SK-N-SH treated with all-trans-retinoic acid at 6 μM for 48 hours (cell line): ENCODE measurements at regions not wholly inside any gene's neighbourhood (a gene's known extent, or its start where the extent isn't known, plus 50 kb on each side); places are given as distances from the start of the nearest gene placed in this dataset.

Experiments used
- ATAC-seq: fragments of 200-7000 bp; cut with Tn5 transposase; 3 replicates; pipeline ENCODE4 v1.9.1; 2020; ENCODE audit warnings: mild to moderate bottlenecking, moderate library complexity
- BACH2 ChIP-seq: fragments of 250-450 bp; sonication (Bioruptor Pico); IDR thresholded peaks from 2 replicates; pipeline ENCODE4 v1.9.0; 2021; ENCODE audit warnings: mild to moderate bottlenecking, borderline replicate concordance
- CSDC2 ChIP-seq: fragments of 250-450 bp; sonication (Bioruptor Pico); IDR thresholded peaks from 2 replicates; pipeline ENCODE4 v1.5.0; 2020; ENCODE audit warnings: mild to moderate bottlenecking, moderate library complexity
- ESRRG ChIP-seq: fragments of 250-450 bp; sonication (Bioruptor Pico); IDR thresholded peaks from 2 replicates; pipeline ENCODE4 v1.6.1; 2021; ENCODE audit warnings: mild to moderate bottlenecking
- GLIS3 ChIP-seq: fragments of 250-450 bp; sonication (Bioruptor Pico); IDR thresholded peaks from 2 replicates; pipeline ENCODE4 v1.5.0; 2020; ENCODE audit warnings: mild to moderate bottlenecking, moderate library complexity
- ISL1 ChIP-seq: fragments of 250-450 bp; sonication (Bioruptor Pico); IDR thresholded peaks from 2 replicates; pipeline ENCODE4 v2.1.2; 2022; ENCODE audit warnings: mild to moderate bottlenecking, moderate library complexity
- OSR1 ChIP-seq: fragments of 250-450 bp; sonication (Bioruptor Pico); IDR thresholded peaks from 2 replicates; pipeline ENCODE4 v1.8.0; 2022; ENCODE audit warnings: moderate library complexity, mild to moderate bottlenecking, inconsistent platforms
- PPARA ChIP-seq: fragments of 250-450 bp; sonication (Bioruptor Pico); IDR thresholded peaks from 2 replicates; pipeline ENCODE4 v1.5.0; 2020; ENCODE audit warnings: mild to moderate bottlenecking, borderline replicate concordance
- RARB ChIP-seq: fragments of 250-450 bp; sonication (Bioruptor Pico); IDR thresholded peaks from 2 replicates; pipeline ENCODE4 v1.8.0; 2021; ENCODE audit warnings: mild to moderate bottlenecking, moderate library complexity
- SNAI2 ChIP-seq: fragments of 250-450 bp; sonication (Bioruptor Pico); IDR thresholded peaks from 2 replicates; pipeline ENCODE4 v1.5.0; 2020; ENCODE audit warnings: mild to moderate bottlenecking, moderate library complexity
- TCF4 ChIP-seq: fragments of 250-450 bp; sonication (Bioruptor Pico); IDR thresholded peaks from 2 replicates; pipeline ENCODE4 v1.8.0; 2021; ENCODE audit warnings: mild to moderate bottlenecking, moderate library complexity, borderline replicate concordance
- TOX ChIP-seq: fragments of 250-450 bp; sonication (Bioruptor Pico); IDR thresholded peaks from 2 replicates; pipeline ENCODE4 v1.8.0; 2021; ENCODE audit warnings: mild to moderate bottlenecking, moderate library complexity, borderline replicate concordance
- ZC3H10 ChIP-seq: fragments of 250-450 bp; sonication (Bioruptor Pico); IDR thresholded peaks from 2 replicates; pipeline ENCODE4 v1.5.1; 2021; ENCODE audit warnings: mild to moderate bottlenecking, moderate library complexity
- ZFP3 ChIP-seq: fragments of 250-450 bp; sonication (Bioruptor Pico); IDR thresholded peaks from 2 replicates; pipeline ENCODE4 v1.5.0; 2020; ENCODE audit warnings: mild to moderate bottlenecking, moderate library complexity
- ZFP30 ChIP-seq: fragments of 450-650 bp; formaldehyde crosslinking; IDR thresholded peaks from 2 replicates; pipeline ENCODE4 v1.5.0; 2022; ENCODE audit warnings: mild to moderate bottlenecking, moderate library complexity
- ZNF565 ChIP-seq: fragments of 450-650 bp; formaldehyde crosslinking; conservative IDR thresholded peaks from 2 replicates; pipeline ENCODE4 v1.5.0; 2020; ENCODE audit warnings: low read depth, mild to moderate bottlenecking, moderate library complexity
- ZNF70 ChIP-seq: fragments of 450-650 bp; formaldehyde crosslinking; IDR thresholded peaks from 2 replicates; pipeline ENCODE4 v1.5.0; 2020; ENCODE audit warnings: mild to moderate bottlenecking, moderate library complexity
- ZNF8 ChIP-seq: fragments of 450-650 bp; formaldehyde crosslinking; IDR thresholded peaks from 2 replicates; pipeline ENCODE4 v1.5.0; 2020; ENCODE audit warnings: mild to moderate bottlenecking, moderate library complexity
- TF ChIP-seq, protein P1 (sequence below): fragments of 250-450 bp; sonication (Bioruptor Pico); IDR thresholded peaks from 2 replicates; pipeline ENCODE4 v1.5.1; 2021; ENCODE audit warnings: mild to moderate bottlenecking, moderate library complexity
- TF ChIP-seq, protein P2 (sequence below): fragments of 250-450 bp; sonication (Bioruptor Pico); IDR thresholded peaks from 2 replicates; pipeline ENCODE4 v1.5.1; 2020; ENCODE audit warnings: low read depth, mild to moderate bottlenecking, moderate library complexity
- TF ChIP-seq, protein P3 (sequence below): fragments of 250-450 bp; sonication (Bioruptor Pico); IDR thresholded peaks from 2 replicates; pipeline ENCODE4 v1.8.0; 2021; ENCODE audit warnings: low read depth, mild to moderate bottlenecking, moderate library complexity, borderline replicate concordance

GRCh38 chr10:59077855-59078254, 98.6 kb upstream of the PHYHIPL start:
- no peak for TF ChIP-seq ZFP3
- TF ChIP-seq TOX (CRISPR knock-in tag) = no peak
- TF ChIP-seq BACH2 (CRISPR knock-in tag) = no peak
- no peak for TF ChIP-seq ESRRG (CRISPR knock-in tag)
- no peak for TF ChIP-seq OSR1 (CRISPR knock-in tag)
- TF ChIP-seq, protein P1, sequence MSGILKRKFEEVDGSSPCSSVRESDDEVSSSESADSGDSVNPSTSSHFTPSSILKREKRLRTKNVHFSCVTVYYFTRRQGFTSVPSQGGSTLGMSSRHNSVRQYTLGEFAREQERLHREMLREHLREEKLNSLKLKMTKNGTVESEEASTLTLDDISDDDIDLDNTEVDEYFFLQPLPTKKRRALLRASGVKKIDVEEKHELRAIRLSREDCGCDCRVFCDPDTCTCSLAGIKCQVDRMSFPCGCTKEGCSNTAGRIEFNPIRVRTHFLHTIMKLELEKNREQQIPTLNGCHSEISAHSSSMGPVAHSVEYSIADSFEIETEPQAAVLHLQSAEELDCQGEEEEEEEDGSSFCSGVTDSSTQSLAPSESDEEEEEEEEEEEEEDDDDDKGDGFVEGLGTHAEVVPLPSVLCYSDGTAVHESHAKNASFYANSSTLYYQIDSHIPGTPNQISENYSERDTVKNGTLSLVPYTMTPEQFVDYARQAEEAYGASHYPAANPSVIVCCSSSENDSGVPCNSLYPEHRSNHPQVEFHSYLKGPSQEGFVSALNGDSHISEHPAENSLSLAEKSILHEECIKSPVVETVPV (CRISPR knock-in tag) = no peak
- TF ChIP-seq SNAI2 (CRISPR knock-in tag) = no peak
- no peak for TF ChIP-seq RARB (CRISPR knock-in tag)
- TF ChIP-seq ZNF70 (CRISPR knock-in tag) = no peak
- TF ChIP-seq, protein P2, sequence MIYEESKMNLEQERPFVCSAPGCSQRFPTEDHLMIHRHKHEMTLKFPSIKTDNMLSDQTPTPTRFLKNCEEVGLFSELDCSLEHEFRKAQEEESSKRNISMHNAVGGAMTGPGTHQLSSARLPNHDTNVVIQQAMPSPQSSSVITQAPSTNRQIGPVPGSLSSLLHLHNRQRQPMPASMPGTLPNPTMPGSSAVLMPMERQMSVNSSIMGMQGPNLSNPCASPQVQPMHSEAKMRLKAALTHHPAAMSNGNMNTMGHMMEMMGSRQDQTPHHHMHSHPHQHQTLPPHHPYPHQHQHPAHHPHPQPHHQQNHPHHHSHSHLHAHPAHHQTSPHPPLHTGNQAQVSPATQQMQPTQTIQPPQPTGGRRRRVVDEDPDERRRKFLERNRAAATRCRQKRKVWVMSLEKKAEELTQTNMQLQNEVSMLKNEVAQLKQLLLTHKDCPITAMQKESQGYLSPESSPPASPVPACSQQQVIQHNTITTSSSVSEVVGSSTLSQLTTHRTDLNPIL (CRISPR knock-in tag) = no peak
- no peak for ATAC-seq

DNA sequence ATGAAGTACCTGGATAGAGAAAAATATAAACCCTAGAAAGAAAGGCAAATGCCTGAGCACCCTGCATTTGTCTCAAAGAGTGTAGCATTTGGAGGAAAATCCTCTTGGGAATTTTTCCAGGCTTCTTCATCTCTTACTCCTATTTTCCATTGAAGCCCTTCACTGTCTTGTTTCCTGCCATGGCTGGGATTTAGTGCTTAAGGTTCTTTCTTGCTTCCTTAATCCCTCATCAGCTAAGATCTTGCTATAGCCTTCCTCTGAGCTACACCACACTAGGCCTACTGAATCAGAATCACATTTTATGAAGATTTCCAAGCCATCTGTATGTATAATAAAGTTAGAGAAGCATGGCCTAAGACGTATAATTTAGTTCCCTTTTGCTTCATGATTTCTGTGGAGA, 97.5 kb upstream of the PHYHIPL start:
- ATAC-seq = peak; percentile 42
- TF ChIP-seq RARB (CRISPR knock-in tag) (no peak), TOX (CRISPR knock-in tag) (no peak), TCF4 (CRISPR knock-in tag) (no peak), ESRRG (CRISPR knock-in tag) (no peak), ZNF8 (no peak), ZC3H10 (CRISPR knock-in tag) (no peak), GLIS3 (CRISPR knock-in tag) (no peak), ZFP30 (CRISPR knock-in tag) (no peak), SNAI2 (CRISPR knock-in tag) (no peak), CSDC2 (CRISPR knock-in tag) (no peak), ZNF565 (CRISPR knock-in tag) (no peak), BACH2 (CRISPR knock-in tag) (no peak), OSR1 (CRISPR knock-in tag) (no peak), ZNF70 (CRISPR knock-in tag) (no peak), ISL1 (CRISPR knock-in tag) (no peak)
- TF ChIP-seq, protein P3, sequence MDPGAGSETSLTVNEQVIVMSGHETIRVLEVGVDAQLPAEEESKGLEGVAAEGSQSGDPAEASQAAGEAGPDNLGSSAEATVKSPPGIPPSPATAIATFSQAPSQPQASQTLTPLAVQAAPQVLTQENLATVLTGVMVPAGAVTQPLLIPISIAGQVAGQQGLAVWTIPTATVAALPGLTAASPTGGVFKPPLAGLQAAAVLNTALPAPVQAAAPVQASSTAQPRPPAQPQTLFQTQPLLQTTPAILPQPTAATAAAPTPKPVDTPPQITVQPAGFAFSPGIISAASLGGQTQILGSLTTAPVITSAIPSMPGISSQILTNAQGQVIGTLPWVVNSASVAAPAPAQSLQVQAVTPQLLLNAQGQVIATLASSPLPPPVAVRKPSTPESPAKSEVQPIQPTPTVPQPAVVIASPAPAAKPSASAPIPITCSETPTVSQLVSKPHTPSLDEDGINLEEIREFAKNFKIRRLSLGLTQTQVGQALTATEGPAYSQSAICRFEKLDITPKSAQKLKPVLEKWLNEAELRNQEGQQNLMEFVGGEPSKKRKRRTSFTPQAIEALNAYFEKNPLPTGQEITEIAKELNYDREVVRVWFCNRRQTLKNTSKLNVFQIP (CRISPR knock-in tag) = no peak
- TF ChIP-seq, protein P2 (CRISPR knock-in tag) = no peak

GRCh38 chr10:59079386-59080226, 96.8 kb upstream of the PHYHIPL start:
- ATAC-seq = peak; percentile 92
- TF ChIP-seq ISL1 (CRISPR knock-in tag) = peak; percentile 74
- no peak for TF ChIP-seq SNAI2 (CRISPR knock-in tag)
- no peak for TF ChIP-seq PPARA (CRISPR knock-in tag)
- no peak for TF ChIP-seq GLIS3 (CRISPR knock-in tag)
- TF ChIP-seq RARB (CRISPR knock-in tag) = no peak
- TF ChIP-seq BACH2 (CRISPR knock-in tag) = no peak
- TF ChIP-seq, protein P3 (CRISPR knock-in tag) = no peak
- TF ChIP-seq TOX (CRISPR knock-in tag) = no peak
